Uterus (tissue), 2 donors: ENCODE measurements at regions not wholly inside any gene's neighbourhood (a gene's known extent, or its start where the extent isn't known, plus 50 kb on each side); places are given as distances from the start of the nearest gene placed in this dataset.

ENCODE experiments used
- POLR2A ChIP-seq, 2 donors: fragments of 450-650 bp; IDR thresholded peaks; one replicate each; pipeline ENCODE4 v1.6.1; 2016; ENCODE audit warnings: antibody characterized with exemption in 2 of 2, mild to moderate bottlenecking in 1 of 2, moderate library complexity in 1 of 2
- TF ChIP-seq, protein P1 (sequence below), 4 experiments: fragments of 200-600 bp in 2 of 4; fragments of 450-650 bp in 2 of 4; sonication (generic) in 2 of 4; IDR thresholded peaks; one replicate each; pipeline ENCODE4 v1.5.1; 2016 to 2019; ENCODE audit warnings: antibody characterized with exemption in 4 of 4, mild to moderate bottlenecking in 2 of 4, moderate library complexity in 1 of 4

DNA sequence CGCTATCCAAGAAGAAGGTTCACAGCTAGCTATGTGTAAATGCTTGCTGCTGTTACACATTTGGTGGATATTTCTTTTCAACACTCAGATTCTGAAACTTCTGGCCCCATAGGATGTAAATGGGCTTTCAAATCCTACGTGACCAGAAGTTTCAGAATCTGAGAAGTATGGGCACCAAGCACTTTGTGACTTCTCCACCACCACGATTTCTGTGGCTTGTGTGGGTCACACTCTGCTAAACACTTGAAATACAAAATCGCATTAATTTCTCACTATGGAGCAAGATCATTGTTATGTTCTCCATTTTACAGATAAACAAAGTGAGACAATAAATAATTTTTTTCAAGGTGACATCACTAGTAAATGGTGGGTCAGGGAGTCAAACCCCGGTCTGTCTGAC is 259.4 kb upstream of the JADE1 start:
- TF ChIP-seq, protein P1, sequence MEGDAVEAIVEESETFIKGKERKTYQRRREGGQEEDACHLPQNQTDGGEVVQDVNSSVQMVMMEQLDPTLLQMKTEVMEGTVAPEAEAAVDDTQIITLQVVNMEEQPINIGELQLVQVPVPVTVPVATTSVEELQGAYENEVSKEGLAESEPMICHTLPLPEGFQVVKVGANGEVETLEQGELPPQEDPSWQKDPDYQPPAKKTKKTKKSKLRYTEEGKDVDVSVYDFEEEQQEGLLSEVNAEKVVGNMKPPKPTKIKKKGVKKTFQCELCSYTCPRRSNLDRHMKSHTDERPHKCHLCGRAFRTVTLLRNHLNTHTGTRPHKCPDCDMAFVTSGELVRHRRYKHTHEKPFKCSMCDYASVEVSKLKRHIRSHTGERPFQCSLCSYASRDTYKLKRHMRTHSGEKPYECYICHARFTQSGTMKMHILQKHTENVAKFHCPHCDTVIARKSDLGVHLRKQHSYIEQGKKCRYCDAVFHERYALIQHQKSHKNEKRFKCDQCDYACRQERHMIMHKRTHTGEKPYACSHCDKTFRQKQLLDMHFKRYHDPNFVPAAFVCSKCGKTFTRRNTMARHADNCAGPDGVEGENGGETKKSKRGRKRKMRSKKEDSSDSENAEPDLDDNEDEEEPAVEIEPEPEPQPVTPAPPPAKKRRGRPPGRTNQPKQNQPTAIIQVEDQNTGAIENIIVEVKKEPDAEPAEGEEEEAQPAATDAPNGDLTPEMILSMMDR (IDR thresholded peaks at IDR 0.05) = no peak
- TF ChIP-seq POLR2A (IDR thresholded peaks at IDR 0.05) = no peak
